GM18499 (cell line): ENCODE measurements at regions not wholly inside any gene's neighbourhood (a gene's known extent, or its start where the extent isn't known, plus 50 kb on each side); places are given as distances from the start of the nearest gene placed in this dataset.
"Not testable (repeated sequence)": the region's sequence is repeated elsewhere in the genome, so short reads cannot be mapped to it uniquely, and the experiment has no call there.

Source experiments
- ATAC-seq: cut with Tn5 transposase; IDR thresholded peaks from one replicate; pipeline ENCODE4 v1.9.1; 2021; ENCODE audit warnings: moderate number of reproducible peaks; ENCODE audit not compliant: insufficient read depth, unreplicated experiment

GRCh38 chr2:235105821-235106359, 154.1 kb downstream of the SH3BP4 start:
- no peak for ATAC-seq

GRCh38 chr2:235106874-235107639, 155.2 kb downstream of the SH3BP4 start:
- no peak for ATAC-seq

GRCh38 chr2:235107640-235107951, 155.8 kb downstream of the SH3BP4 start:
- ATAC-seq = no peak

- not testable (repeated sequence) for ATAC-seq
Observed at GRCh38 chr2:235109561-235109960, 157.7 kb downstream of the SH3BP4 start.

GRCh38 chr2:235112365-235112764, 160.5 kb downstream of the SH3BP4 start:
- ATAC-seq = no peak

- no peak for ATAC-seq
Observed at GRCh38 chr2:235113854-235114253, 162.0 kb downstream of the SH3BP4 start.

- ATAC-seq = no peak
Observed at GRCh38 chr2:235114286-235114685, 162.5 kb downstream of the SH3BP4 start.

- no peak for ATAC-seq
Observed at GRCh38 chr2:235115521-235115920, 163.7 kb downstream of the SH3BP4 start.

GRCh38 chr2:235116885-235117492, 165.2 kb downstream of the SH3BP4 start:
- no peak for ATAC-seq

- ATAC-seq = no peak
Observed at GRCh38 chr2:235126768-235127167, 175.0 kb downstream of the SH3BP4 start.

GRCh38 chr2:235127931-235128330, 176.1 kb downstream of the SH3BP4 start:
- no peak for ATAC-seq

- ATAC-seq = no peak
Observed at GRCh38 chr2:235129850-235130249, 178.0 kb downstream of the SH3BP4 start.

- ATAC-seq = no peak
Observed at GRCh38 chr2:235131334-235132305, 179.8 kb downstream of the SH3BP4 start.

- no peak for ATAC-seq
Observed at GRCh38 chr2:235132651-235133050, 180.8 kb downstream of the SH3BP4 start.

- ATAC-seq = no peak
Observed at GRCh38 chr2:235133837-235134236, 182.0 kb downstream of the SH3BP4 start.

- no peak for ATAC-seq
Observed at GRCh38 chr2:235134420-235134819, 182.6 kb downstream of the SH3BP4 start.

- ATAC-seq = no peak
Observed at GRCh38 chr2:235135195-235135965, 183.6 kb downstream of the SH3BP4 start.

- ATAC-seq = no peak
Observed at GRCh38 chr2:235135990-235136561, 184.3 kb downstream of the SH3BP4 start.

GRCh38 chr2:235138339-235138738, 186.5 kb downstream of the SH3BP4 start:
- no peak for ATAC-seq
